ENCODE measurements at regions not wholly inside any gene's neighbourhood (a gene's known extent, or its start where the extent isn't known, plus 50 kb on each side); places are given as distances from the start of the nearest gene placed in this dataset.

DNA sequence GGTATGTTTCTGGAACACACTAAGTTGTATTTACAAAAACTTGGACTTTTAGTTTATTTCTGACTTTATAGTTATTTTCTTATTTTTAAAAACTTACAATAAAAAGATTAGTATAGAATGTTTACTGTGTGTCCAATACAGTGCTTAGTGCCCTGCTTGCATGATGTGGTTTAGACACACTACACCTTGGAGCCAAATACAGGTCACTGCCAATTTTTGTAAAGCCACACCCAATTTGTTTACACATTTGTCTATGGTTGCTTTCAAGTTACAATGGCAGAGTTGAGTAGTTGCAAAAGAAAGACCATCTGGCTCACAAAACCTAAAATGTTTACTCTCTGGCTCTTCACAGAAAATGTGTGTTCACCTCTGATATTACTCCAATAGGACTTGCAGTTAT is 807.1 kb downstream of the KCNJ2 start:
- FAIRE-seq (no peak), DNase-seq (no peak)
- Histone ChIP-seq H3K9ac (ENCODE audit: low read length in 3 of 3) (no peak overlapping the region), H3K27ac (ENCODE audit: low read depth in 2 of 2, low read length in 2 of 2) (no peak overlapping the region), H3K9me3 (ENCODE audit: control insufficient read depth in 2 of 3, insufficient read depth in 1 of 3, low read length in 3 of 3) (no peaks in the 10 kb centered on the region), H3K4me3 (ENCODE audit: low read length in 3 of 3) (no peak overlapping the region), H3K36me3 (ENCODE audit: control insufficient read depth in 2 of 3, insufficient read depth in 3 of 3, low read length in 3 of 3) (no peaks in the 10 kb centered on the region), H3K27me3 (ENCODE audit: control insufficient read depth, insufficient read depth, low read length) (no peaks in the 10 kb centered on the region), H3K4me1 (ENCODE audit: control insufficient read depth in 2 of 3, insufficient read depth in 2 of 3, low read depth in 1 of 3, low read length in 3 of 3) (no peaks in the 10 kb centered on the region)
- intact Hi-C loops (cut with DNase I): no loop called here
- TF ChIP-seq, protein P1, sequence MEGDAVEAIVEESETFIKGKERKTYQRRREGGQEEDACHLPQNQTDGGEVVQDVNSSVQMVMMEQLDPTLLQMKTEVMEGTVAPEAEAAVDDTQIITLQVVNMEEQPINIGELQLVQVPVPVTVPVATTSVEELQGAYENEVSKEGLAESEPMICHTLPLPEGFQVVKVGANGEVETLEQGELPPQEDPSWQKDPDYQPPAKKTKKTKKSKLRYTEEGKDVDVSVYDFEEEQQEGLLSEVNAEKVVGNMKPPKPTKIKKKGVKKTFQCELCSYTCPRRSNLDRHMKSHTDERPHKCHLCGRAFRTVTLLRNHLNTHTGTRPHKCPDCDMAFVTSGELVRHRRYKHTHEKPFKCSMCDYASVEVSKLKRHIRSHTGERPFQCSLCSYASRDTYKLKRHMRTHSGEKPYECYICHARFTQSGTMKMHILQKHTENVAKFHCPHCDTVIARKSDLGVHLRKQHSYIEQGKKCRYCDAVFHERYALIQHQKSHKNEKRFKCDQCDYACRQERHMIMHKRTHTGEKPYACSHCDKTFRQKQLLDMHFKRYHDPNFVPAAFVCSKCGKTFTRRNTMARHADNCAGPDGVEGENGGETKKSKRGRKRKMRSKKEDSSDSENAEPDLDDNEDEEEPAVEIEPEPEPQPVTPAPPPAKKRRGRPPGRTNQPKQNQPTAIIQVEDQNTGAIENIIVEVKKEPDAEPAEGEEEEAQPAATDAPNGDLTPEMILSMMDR (IDR thresholded peaks at IDR 0.05; ENCODE audit: borderline replicate concordance, extremely low read depth, insufficient read depth): no peak

DNA sequence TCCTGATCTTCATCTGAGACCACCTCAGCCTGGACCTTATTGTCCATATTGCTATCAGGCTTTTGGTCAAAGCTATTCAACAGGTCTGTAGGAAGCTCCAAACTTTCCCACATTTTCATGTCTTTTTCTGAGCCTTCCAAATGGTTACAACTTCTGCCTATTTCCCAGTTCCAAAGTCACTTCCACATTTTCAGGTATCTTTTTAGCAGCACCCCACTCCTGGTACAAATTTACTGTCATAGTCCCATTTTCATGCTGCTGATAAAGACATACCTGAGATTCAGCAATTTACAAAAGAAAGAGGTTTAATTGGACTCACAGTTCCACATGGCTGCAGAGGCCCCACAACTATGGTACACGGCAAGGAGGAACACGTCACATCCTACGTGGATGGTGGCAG is 815.5 kb downstream of the KCNJ2 start:
- H3K4me3 ChIP-seq (ENCODE audit: low read length in 3 of 3): no peak overlapping the region
- peaks cover 0 to 4% (median 0%) of the 10 kb centered on the region in 3 donors for H3K9me3 ChIP-seq (ENCODE audit: control insufficient read depth in 2 of 3, insufficient read depth in 1 of 3, low read length in 3 of 3)
- intact Hi-C loops (cut with DNase I): no loop called here
- TF ChIP-seq, protein P1 (IDR thresholded peaks at IDR 0.05; ENCODE audit: borderline replicate concordance, extremely low read depth, insufficient read depth): no peak
- no peaks in the 10 kb centered on the region for H3K4me1 ChIP-seq (ENCODE audit: control insufficient read depth in 2 of 3, insufficient read depth in 2 of 3, low read depth in 1 of 3, low read length in 3 of 3)
- H3K9ac ChIP-seq (ENCODE audit: low read length in 3 of 3): no peak overlapping the region
- DNase-seq (no peak), FAIRE-seq (no peak)
- H3K27ac ChIP-seq (ENCODE audit: low read depth in 2 of 2, low read length in 2 of 2): no peak overlapping the region
- no peaks in the 10 kb centered on the region for H3K36me3 ChIP-seq (ENCODE audit: control insufficient read depth in 2 of 3, insufficient read depth in 3 of 3, low read length in 3 of 3)
- no peaks in the 10 kb centered on the region for H3K27me3 ChIP-seq (ENCODE audit: control insufficient read depth, insufficient read depth, low read length)

DNA sequence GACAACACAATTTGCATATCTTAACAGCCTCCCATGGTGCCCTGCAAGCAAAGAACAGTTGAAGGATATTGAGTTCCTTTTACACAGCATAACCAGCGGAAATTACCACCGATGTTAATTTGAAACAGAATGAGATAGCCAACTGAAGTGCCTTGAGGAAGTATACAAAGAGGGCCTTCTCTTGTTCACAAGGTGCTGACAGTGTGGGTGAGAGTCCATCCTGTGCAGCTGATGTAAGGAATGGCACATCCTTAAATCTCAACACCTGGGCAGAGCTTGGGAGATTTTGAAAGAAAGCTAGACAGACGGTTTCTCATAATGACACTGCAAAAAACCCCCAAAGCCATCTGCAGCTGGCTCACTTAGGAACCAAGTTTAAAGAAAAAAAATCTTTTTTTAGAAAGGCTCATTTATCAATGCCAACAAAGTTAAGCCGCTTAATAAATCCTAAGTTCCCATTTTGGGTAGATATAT is 818.6 kb downstream of the KCNJ2 start:
- H3K9ac ChIP-seq (ENCODE audit: low read length in 3 of 3): no peak overlapping the region
- H3K27ac ChIP-seq (ENCODE audit: low read depth in 2 of 2, low read length in 2 of 2): no peak overlapping the region
- FAIRE-seq: no peak
- TF ChIP-seq, protein P1 (IDR thresholded peaks at IDR 0.05; ENCODE audit: borderline replicate concordance, extremely low read depth, insufficient read depth): no peak
- H3K4me3 ChIP-seq (ENCODE audit: low read length in 3 of 3): no peak overlapping the region
- H3K36me3 ChIP-seq (ENCODE audit: control insufficient read depth in 2 of 3, insufficient read depth in 3 of 3, low read length in 3 of 3): no peaks in the 10 kb centered on the region
- H3K27me3 ChIP-seq (ENCODE audit: control insufficient read depth, insufficient read depth, low read length): no peaks in the 10 kb centered on the region
- DNase-seq: no peak
- peaks cover 0 to 4% (median 0%) of the 10 kb centered on the region in 3 donors for H3K9me3 ChIP-seq (ENCODE audit: control insufficient read depth in 2 of 3, insufficient read depth in 1 of 3, low read length in 3 of 3)
- no peaks in the 10 kb centered on the region for H3K4me1 ChIP-seq (ENCODE audit: control insufficient read depth in 2 of 3, insufficient read depth in 2 of 3, low read depth in 1 of 3, low read length in 3 of 3)
- intact Hi-C loops (cut with DNase I): no loop called here

DNA sequence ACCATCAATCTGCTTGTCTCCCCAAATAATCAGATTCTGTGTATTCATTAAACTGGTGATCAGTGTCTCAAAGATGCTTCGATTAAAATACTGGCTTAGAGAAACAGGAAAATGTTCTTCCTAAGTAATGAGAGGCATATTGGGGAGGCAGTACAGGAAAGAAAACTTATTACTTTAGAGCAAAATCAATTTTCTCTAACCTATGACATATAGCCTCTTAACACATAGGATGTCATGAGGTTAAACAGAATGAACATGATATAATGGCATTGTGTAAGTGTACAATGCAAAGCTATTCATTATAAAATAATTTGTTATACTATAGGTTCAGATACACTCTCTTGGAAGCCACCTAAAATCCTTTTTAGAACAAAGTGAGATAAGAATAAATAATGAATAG is 819.3 kb downstream of the KCNJ2 start:
- H3K4me3 ChIP-seq (ENCODE audit: low read length in 3 of 3): no peak overlapping the region
- no peak overlapping the region for H3K9ac ChIP-seq (ENCODE audit: low read length in 3 of 3)
- TF ChIP-seq, protein P1 (IDR thresholded peaks at IDR 0.05; ENCODE audit: borderline replicate concordance, extremely low read depth, insufficient read depth): no peak
- no peaks in the 10 kb centered on the region for H3K4me1 ChIP-seq (ENCODE audit: control insufficient read depth in 2 of 3, insufficient read depth in 2 of 3, low read depth in 1 of 3, low read length in 3 of 3)
- DNase-seq (no peak), FAIRE-seq (no peak)
- no peaks in the 10 kb centered on the region for H3K36me3 ChIP-seq (ENCODE audit: control insufficient read depth in 2 of 3, insufficient read depth in 3 of 3, low read length in 3 of 3)
- intact Hi-C loops (cut with DNase I): no loop called here
- H3K9me3 ChIP-seq (ENCODE audit: control insufficient read depth in 2 of 3, insufficient read depth in 1 of 3, low read length in 3 of 3): peaks cover 0 to 4% (median 0%) of the 10 kb centered on the region in 3 donors
- H3K27me3 ChIP-seq (ENCODE audit: control insufficient read depth, insufficient read depth, low read length): no peaks in the 10 kb centered on the region
- H3K27ac ChIP-seq (ENCODE audit: low read depth in 2 of 2, low read length in 2 of 2): no peak overlapping the region

Data from kidney (tissue), 13 donors.